ENCODE measurements at regions not wholly inside any gene's neighbourhood (a gene's known extent, or its start where the extent isn't known, plus 50 kb on each side); places are given as distances from the start of the nearest gene placed in this dataset.

- DNase-seq, result no peak
These were observed 51.9 kb upstream of the PTPRS start for GRCh38 chr19:5392486-5392885.

- DNase-seq, result no peak
These were observed 52.5 kb upstream of the PTPRS start for GRCh38 chr19:5393088-5393487.

- DNase-seq, result no peak
These were observed 54.2 kb upstream of the PTPRS start for GRCh38 chr19:5394551-5395505.

- DNase-seq, result no peak
These were observed 54.9 kb upstream of the PTPRS start for GRCh38 chr19:5395556-5395955.

GRCh38 chr19:5396096-5396939 lies 55.7 kb upstream of the PTPRS start:
- no peak for DNase-seq

GRCh38 chr19:5396963-5397362 lies 56.4 kb upstream of the PTPRS start:
- DNase-seq, result no peak

GRCh38 chr19:5397804-5398692 lies 57.2 kb upstream of the ZNRF4 start:
- no peak for DNase-seq

- DNase-seq, result no peak
These were observed 56.5 kb upstream of the ZNRF4 start for GRCh38 chr19:5398693-5399057.

- peak; percentile 83 for DNase-seq
These were observed 51.1 kb upstream of the ZNRF4 start for GRCh38 chr19:5403968-5404640.

Measured in MV-4-11 (cell line).